SU-DHL-6 (cell line): ENCODE measurements at regions not wholly inside any gene's neighbourhood (a gene's known extent, or its start where the extent isn't known, plus 50 kb on each side); places are given as distances from the start of the nearest gene placed in this dataset.
"Not testable (repeated sequence)": the region's sequence is repeated elsewhere in the genome, so short reads cannot be mapped to it uniquely, and the experiment has no call there.

Experiments used
- H2AFZ ChIP-seq: fragments of 200-600 bp; sonication (generic); 2 replicates; pipeline ENCODE4 v1.6.1; 2014; ENCODE audit warnings: low read depth, mild to moderate bottlenecking, moderate library complexity, mixed read lengths, antibody characterized with exemption, low read length; ENCODE audit not compliant: severe bottlenecking
- H3F3A ChIP-seq: fragments of 200-600 bp; shearing (Covaris generic); 2 replicates; pipeline ENCODE4 v1.6.0; 2016; ENCODE audit warnings: antibody characterized with exemption, mild to moderate bottlenecking; ENCODE audit not compliant: insufficient read depth
- H3K27ac ChIP-seq: fragments of 200-600 bp; sonication (generic); 2 replicates; pipeline ENCODE4 v1.5.1; 2016; ENCODE audit warnings: low read depth, mild to moderate bottlenecking, low read length, moderate library complexity, mixed read lengths
- H3K27me3 ChIP-seq: fragments of 200-600 bp; sonication (generic), shearing (Covaris generic); 2 replicates; pipeline ENCODE4 v1.6.0; 2014; ENCODE audit warnings: mild to moderate bottlenecking, low read length
- H3K36me3 ChIP-seq: fragments of 200-600 bp; sonication (generic); 2 replicates; pipeline ENCODE4 v1.6.1; 2014; ENCODE audit warnings: mild to moderate bottlenecking, low read length, mixed read lengths
- H3K4me2 ChIP-seq: fragments of 300-600, 200-600 bp; shearing (Covaris generic), sonication (generic); 2 replicates; pipeline ENCODE4 v1.6.0; 2014; ENCODE audit warnings: low read length, low read depth, mild to moderate bottlenecking; ENCODE audit not compliant: poor library complexity, severe bottlenecking
- H3K4me3 ChIP-seq: fragments of 200-600 bp; sonication (generic); 2 replicates; pipeline ENCODE4 v1.5.1; 2014; ENCODE audit warnings: antibody characterized with exemption, low read length, mild to moderate bottlenecking, mixed read lengths; ENCODE audit not compliant: insufficient read depth, poor library complexity, severe bottlenecking
- H3K79me2 ChIP-seq: fragments of 200-600 bp; sonication (generic); 2 replicates; pipeline ENCODE4 v1.6.1; 2014; ENCODE audit warnings: mild to moderate bottlenecking, low read length, moderate library complexity; ENCODE audit not compliant: insufficient read depth
- H3K9ac ChIP-seq: fragments of 200-600 bp; sonication (generic); 2 replicates; pipeline ENCODE4 v1.7.0; 2014; ENCODE audit warnings: mild to moderate bottlenecking, low read length
- H3K9me2 ChIP-seq: fragments of 200-600 bp; sonication (generic); replicated peaks from 2 replicates; pipeline ENCODE4 v1.6.1; 2014; ENCODE audit warnings: low read length; ENCODE audit not compliant: insufficient read depth
- H3K9me3 ChIP-seq: fragments of 200-600 bp; sonication (generic); 2 replicates; pipeline ENCODE4 v1.6.1; 2014; ENCODE audit warnings: low read length, mixed read lengths; ENCODE audit not compliant: insufficient read depth
- H4K20me1 ChIP-seq: fragments of 200-600 bp; sonication (generic); 2 replicates; pipeline ENCODE4 v1.6.1; 2014; ENCODE audit warnings: low read depth, mild to moderate bottlenecking, antibody characterized with exemption, low read length, moderate library complexity, mixed read lengths
- CTCF ChIP-seq: fragments of 200-600 bp; sonication (generic); IDR thresholded peaks from one replicate; pipeline ENCODE4 v1.5.1; 2017; ENCODE audit warnings: antibody characterized with exemption, mild to moderate bottlenecking, low read length, moderate library complexity; ENCODE audit not compliant: insufficient read depth, poor library complexity, severe bottlenecking
- EZH2phosphoT487 ChIP-seq: fragments of 200-600 bp; sonication (generic), shearing (Covaris generic); conservative IDR thresholded peaks from 2 replicates; pipeline ENCODE4 v1.6.1; 2018; ENCODE audit warnings: mild to moderate bottlenecking, antibody characterized with exemption, low read length, moderate library complexity, mixed read lengths

GRCh38 chr4:137794764-137795254 is 262.5 kb upstream of the PCDH18 start:
- H3K27ac ChIP-seq = no peak overlapping the region
- no peak for TF ChIP-seq EZH2phosphoT487
- TF ChIP-seq CTCF = no peak
- no peak overlapping the region for H3K4me2 ChIP-seq

GRCh38 chr4:137789263-137789662 is 257.0 kb upstream of the PCDH18 start:
- not testable (repeated sequence) for H3K9ac ChIP-seq, H3K9me2 ChIP-seq, H2AFZ ChIP-seq, H3K9me3 ChIP-seq, H3K27me3 ChIP-seq, H4K20me1 ChIP-seq, H3K4me2 ChIP-seq, H3K36me3 ChIP-seq, H3K4me3 ChIP-seq, H3F3A ChIP-seq, H3K27ac ChIP-seq, H3K79me2 ChIP-seq

More at GRCh38 chr4:137794764-137795254, 262.5 kb upstream of the PCDH18 start:
- H3K9ac ChIP-seq = no peak overlapping the region
- no peak overlapping the region for H2AFZ ChIP-seq
- no peaks in the 10 kb centered on the region for H3K9me2 ChIP-seq
- H4K20me1 ChIP-seq = no peaks in the 10 kb centered on the region
- no peaks in the 10 kb centered on the region for H3F3A ChIP-seq
- no peaks in the 10 kb centered on the region for H3K27me3 ChIP-seq
- H3K4me3 ChIP-seq = no peak overlapping the region
- no peaks in the 10 kb centered on the region for H3K36me3 ChIP-seq
- H3K9me3 ChIP-seq = no peaks in the 10 kb centered on the region
- H3K79me2 ChIP-seq = no peaks in the 10 kb centered on the region

GRCh38 chr4:137783923-137784322 is 251.6 kb upstream of the PCDH18 start:
- not testable (repeated sequence) for H3F3A ChIP-seq, H3K36me3 ChIP-seq, H3K79me2 ChIP-seq, H3K9me3 ChIP-seq, H2AFZ ChIP-seq, H3K9ac ChIP-seq, H3K4me3 ChIP-seq, H3K27ac ChIP-seq, H3K4me2 ChIP-seq, H4K20me1 ChIP-seq, H3K27me3 ChIP-seq, H3K9me2 ChIP-seq

GRCh38 chr4:137775701-137776100 is 243.4 kb upstream of the PCDH18 start:
- H3K9ac ChIP-seq = no peak overlapping the region
- TF ChIP-seq CTCF (no peak), EZH2phosphoT487 (no peak)
- no peaks in the 10 kb centered on the region for H3K36me3 ChIP-seq
- no peaks in the 10 kb centered on the region for H3K9me3 ChIP-seq
- no peak overlapping the region for H3K27ac ChIP-seq
- H3K9me2 ChIP-seq = no peaks in the 10 kb centered on the region
- no peak overlapping the region for H2AFZ ChIP-seq
- H3K4me3 ChIP-seq = no peak overlapping the region
- H3K79me2 ChIP-seq = no peaks in the 10 kb centered on the region
- no peak overlapping the region for H3K4me2 ChIP-seq
- H3F3A ChIP-seq = no peaks in the 10 kb centered on the region
- H3K27me3 ChIP-seq = no peaks in the 10 kb centered on the region
- no peaks in the 10 kb centered on the region for H4K20me1 ChIP-seq
